HG03354 (cell line): ENCODE measurements at regions not wholly inside any gene's neighbourhood (a gene's known extent, or its start where the extent isn't known, plus 50 kb on each side); places are given as distances from the start of the nearest gene placed in this dataset.
"Not testable (repeated sequence)": the region's sequence is repeated elsewhere in the genome, so short reads cannot be mapped to it uniquely, and the experiment has no call there.

ENCODE experiments used
- ATAC-seq: cut with Tn5 transposase; IDR thresholded peaks from one replicate; pipeline ENCODE4 v1.9.1; 2021; ENCODE audit warnings: mild to moderate bottlenecking; ENCODE audit not compliant: unreplicated experiment, poor library complexity, severe bottlenecking

- peak; percentile 70 for ATAC-seq
These were observed 112.2 kb upstream of the HEY2 start for GRCh38 chr6:125637207-125637606.

- ATAC-seq: no peak
These were observed 109.9 kb upstream of the HEY2 start for GRCh38 chr6:125639466-125640020.

DNA sequence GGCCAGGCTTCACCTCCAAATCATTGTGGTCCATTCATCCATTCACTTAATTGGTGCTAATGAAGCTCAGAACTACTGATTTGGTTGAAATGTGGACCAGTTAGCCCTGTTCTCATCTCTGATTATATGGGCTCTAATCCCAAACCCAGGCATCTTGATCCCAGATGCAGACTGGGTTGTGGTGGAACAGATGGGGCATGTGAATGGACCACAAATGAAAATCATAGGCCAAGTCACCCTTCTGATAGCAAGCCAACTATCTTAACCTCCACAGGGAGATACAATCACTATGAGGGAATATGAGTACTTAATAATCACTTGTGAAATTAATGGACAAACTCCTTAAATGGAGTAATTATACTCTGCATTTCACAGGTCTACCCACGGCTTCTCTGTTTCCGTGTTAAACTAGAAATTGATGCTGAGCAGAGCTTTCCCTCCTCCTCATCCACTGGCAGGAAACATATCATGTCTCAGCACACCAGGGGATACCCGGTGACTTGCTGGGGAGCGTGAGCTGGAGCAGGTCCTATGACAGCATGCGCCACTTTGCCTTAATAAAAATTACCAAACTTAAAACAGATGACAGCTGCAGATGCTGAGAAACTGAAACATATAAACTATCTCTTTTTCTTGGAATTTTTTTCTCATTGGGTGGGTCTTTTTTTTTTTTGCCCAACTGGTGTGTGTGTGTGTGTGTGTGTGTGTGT, 108.8 kb upstream of the HEY2 start:
- ATAC-seq: no peak

DNA sequence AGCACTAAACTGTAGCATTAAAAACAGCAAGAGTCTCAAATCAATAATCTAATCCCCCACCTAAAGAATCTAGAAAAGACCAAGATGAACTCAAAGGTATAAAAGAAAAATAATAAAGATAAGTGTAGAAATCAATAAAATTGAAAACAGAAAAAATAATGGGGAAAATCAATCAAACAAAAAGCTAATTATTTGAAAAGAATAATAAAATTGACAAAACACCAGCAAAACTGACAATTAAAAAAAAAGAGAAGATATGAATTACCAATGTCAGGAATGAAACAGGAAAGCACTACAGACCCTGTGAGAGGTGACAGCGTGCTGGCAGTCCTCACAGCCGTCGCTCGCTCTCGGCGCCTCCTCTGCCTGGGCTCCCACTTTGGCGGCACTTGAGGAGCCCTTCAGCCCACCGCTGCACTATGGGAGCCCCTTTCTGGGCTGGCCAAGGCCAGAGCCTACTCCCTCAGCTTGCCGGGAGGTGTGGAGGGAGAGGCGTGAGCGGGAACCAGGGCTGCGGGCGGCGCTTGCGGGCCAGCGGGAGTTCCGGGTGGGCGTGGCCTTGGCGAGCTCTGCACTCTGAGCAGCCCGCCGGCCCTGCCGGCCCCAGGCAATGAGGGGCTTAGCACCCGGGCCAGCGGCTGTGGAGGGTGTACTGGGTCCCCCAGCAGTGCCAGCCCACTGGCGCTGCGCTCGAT, 105.3 kb upstream of the HEY2 start:
- not testable (repeated sequence) for ATAC-seq

DNA sequence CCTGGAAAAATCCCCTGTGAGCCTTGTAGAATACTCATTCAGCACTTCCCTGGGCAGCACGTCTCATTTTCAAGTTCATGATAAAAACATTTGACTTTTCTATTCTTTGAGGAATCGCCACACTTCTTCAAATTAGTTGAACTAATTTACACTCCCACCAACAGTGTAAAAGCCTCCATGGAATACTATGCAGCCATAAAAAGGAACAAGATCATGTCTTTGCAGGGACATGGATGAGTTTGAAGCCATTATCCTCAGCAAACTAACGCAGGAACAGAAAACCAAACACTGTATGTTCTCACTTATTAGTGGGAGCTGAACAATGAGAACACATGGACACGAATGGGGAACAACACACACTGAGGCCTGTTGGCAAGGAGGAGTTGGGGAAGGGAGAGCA, 102.0 kb upstream of the HEY2 start:
- ATAC-seq: no peak

DNA sequence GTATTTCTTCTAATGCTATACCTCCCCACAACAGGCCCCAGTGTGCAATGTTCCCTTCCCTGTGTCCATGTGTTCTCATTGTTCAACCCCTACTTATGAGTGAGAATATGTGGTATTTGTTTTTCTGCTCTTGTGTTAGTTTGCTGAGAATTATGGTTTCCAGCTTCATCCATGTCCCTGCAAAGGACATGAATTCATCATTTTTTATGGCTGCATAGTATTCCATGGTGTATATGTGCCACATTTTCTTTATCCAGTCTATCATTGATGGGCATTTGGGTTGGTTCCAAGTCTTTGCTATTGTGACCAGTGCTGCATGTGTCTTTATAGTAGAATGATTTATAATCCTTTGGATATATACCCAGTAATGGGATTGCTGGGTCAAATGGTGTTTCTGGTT, 95.7 kb upstream of the HEY2 start:
- ATAC-seq: not testable (repeated sequence)

- no peak for ATAC-seq
These were observed 93.9 kb upstream of the HEY2 start for GRCh38 chr6:125655511-125655910.

DNA sequence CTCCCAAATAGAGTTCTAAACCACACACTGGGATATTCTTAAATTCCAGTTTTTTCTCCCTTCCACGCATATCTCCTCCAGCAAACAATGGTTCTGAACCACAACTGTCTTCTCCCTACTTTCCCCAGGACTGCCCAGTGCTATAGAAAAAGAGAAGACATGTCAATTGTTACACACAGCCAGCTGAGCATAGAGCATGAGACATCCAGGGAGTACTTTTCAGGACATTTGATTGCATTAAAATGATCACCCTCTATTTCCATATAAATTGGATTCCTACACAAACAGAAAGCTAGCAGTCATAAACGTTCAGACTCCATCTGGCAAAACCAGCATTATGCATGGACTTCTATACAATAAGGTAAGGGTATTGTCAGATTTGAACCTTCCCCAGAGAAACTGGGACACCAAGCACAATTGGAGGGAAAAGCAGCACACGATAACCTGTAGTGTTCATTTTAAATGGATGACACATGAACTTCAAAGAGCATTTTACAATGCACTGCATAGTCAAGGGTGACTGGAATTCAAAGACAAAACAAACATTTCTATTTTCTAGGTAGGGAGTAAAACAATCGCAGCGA, 93.1 kb upstream of the HEY2 start:
- no peak for ATAC-seq

DNA sequence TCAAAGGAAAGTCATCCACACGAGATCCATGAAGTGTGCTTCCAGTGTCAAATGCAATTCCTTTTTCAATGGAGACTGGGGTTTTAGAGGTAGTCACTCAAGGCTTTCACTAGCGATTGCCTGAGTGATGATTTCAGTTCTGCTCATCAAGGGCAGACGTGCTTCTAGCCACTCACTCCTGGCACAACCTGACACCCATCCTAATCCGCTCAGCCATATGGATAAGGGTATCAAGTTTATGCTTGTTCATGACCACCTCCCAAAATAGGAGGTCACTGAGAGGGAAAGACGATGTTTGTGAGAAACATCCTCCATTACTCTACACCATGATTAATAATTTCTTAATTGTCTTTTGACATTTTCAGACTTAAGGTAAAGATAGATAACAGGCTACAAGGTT, 91.3 kb upstream of the HEY2 start:
- no peak for ATAC-seq

DNA sequence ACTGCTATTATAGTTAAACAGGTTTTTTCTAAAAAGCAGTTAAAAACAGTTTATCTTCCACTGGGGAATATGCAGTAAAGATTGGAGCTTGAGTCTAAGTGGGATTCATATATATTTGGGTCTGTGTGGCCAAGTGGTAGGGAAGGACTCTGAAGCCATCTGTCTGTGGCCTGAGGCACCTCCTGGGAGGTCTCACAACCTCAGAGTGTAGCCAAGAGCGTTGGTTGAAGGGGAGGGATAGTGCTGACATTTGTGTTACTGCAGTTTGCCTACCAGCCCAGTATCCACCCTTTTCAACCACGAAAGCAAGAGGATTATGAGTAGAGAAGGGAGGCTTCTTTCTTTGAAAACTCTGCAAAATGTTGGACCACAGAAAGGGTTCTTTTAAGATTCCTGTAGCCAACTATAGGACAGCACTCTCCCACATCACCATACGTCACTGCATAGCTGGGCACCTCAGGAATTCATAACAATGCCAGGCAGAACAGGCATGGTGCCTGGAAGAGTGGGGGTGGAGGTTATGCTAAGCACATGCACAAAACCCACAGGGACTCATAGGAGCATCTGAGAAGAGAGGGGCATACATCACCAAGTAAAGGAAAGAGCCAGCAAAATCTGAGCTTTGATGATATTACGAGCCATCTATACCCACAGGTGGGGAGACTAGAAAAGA, 90.5 kb upstream of the HEY2 start:
- no peak for ATAC-seq

- no peak for ATAC-seq
These were observed 89.5 kb upstream of the HEY2 start for GRCh38 chr6:125659887-125660286.

- no peak for ATAC-seq
These were observed 87.1 kb upstream of the HEY2 start for GRCh38 chr6:125662296-125662695.

GRCh38 chr6:125665295-125665814, 84.1 kb upstream of the HEY2 start:
- ATAC-seq: no peak

DNA sequence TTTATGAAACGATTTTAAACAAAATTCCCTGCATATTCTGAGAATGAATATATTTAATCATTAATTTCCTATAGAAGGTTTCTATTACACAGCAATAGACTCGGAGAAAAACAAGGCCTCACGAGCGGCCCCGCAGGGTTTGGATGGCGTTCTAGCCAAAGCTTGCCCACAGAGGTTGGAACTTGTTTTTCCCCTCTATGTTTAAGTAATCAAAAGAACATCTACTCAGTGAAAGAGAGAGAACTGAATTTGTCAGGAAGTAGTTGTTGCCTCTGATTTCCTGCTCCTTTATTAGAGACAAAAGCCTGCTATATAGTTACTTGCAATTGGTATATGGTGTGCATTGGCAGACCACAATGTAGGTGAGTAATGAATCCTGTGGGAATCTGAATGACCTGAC, 82.1 kb upstream of the HEY2 start:
- no peak for ATAC-seq

DNA sequence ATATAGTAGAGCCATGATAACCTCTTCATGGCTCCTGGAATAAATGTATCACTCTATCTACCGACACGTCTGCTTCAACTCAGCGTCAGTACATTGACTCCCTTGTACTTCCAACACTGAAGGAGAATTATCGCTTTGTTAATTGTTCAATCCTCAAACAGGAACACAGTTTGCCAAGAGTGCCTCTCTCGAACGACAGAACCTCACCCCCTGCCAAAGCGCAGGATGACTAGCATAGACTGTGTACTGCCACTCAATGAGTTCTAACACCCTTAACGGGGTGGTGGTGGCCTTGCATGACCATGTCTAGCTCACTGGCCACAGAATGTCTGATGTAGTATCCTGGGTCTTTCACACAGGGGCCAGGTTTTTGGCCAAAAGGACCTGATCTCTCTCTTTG, 81.4 kb upstream of the HEY2 start:
- no peak for ATAC-seq

- no peak for ATAC-seq
These were observed 78.9 kb upstream of the HEY2 start for GRCh38 chr6:125670568-125670967.

GRCh38 chr6:125671323-125671722, 78.1 kb upstream of the HEY2 start:
- no peak for ATAC-seq

GRCh38 chr6:125674230-125674629, 75.2 kb upstream of the HEY2 start:
- no peak for ATAC-seq

- no peak for ATAC-seq
These were observed 70.8 kb upstream of the HEY2 start for GRCh38 chr6:125678601-125679000.

- ATAC-seq: no peak
These were observed 70.3 kb upstream of the HEY2 start for GRCh38 chr6:125679128-125679527.
